OCI-LY1 (cell line): ENCODE measurements at regions not wholly inside any gene's neighbourhood (a gene's known extent, or its start where the extent isn't known, plus 50 kb on each side); places are given as distances from the start of the nearest gene placed in this dataset.

ENCODE experiments used
- H2AFZ ChIP-seq: fragments of 200-600 bp; sonication (generic), shearing (Covaris generic); 2 replicates; pipeline ENCODE4 v1.6.0; 2014; ENCODE audit warnings: antibody characterized with exemption, mild to moderate bottlenecking, low read length
- H3F3A ChIP-seq: fragments of 200-600 bp; sonication (generic), shearing (Covaris generic); 2 replicates; pipeline ENCODE4 v1.6.0; 2014; ENCODE audit warnings: mild to moderate bottlenecking, antibody characterized with exemption, low read length, moderate library complexity; ENCODE audit not compliant: insufficient read depth
- H3K27ac ChIP-seq: fragments of 200-600 bp; sonication (generic); 2 replicates; pipeline ENCODE4 v1.5.1; 2014; ENCODE audit warnings: low read length, mixed run types, mild to moderate bottlenecking, low read depth; ENCODE audit not compliant: poor library complexity, severe bottlenecking
- H3K27me3 ChIP-seq: fragments of 200-600 bp; sonication (generic); 2 replicates; pipeline ENCODE4 v1.6.0; 2014; ENCODE audit warnings: antibody characterized with exemption, mild to moderate bottlenecking, low read length, moderate library complexity; ENCODE audit not compliant: insufficient read depth
- H3K36me3 ChIP-seq: fragments of 200-600 bp; sonication (generic); 2 replicates; pipeline ENCODE4 v1.6.1; 2014; ENCODE audit warnings: mild to moderate bottlenecking, antibody characterized with exemption, low read length, moderate library complexity, mixed read lengths; ENCODE audit not compliant: insufficient read depth
- H3K4me1 ChIP-seq: fragments of 200-600 bp; sonication (generic); 2 replicates; pipeline ENCODE4 v1.5.1; 2014; ENCODE audit warnings: mild to moderate bottlenecking, low read length, moderate library complexity; ENCODE audit not compliant: insufficient read depth, severe bottlenecking
- H3K4me2 ChIP-seq: fragments of 200-600 bp; sonication (generic), shearing (Covaris generic); 2 replicates; pipeline ENCODE4 v1.6.1; 2014; ENCODE audit warnings: low read length
- H3K4me3 ChIP-seq: fragments of 200-600 bp; sonication (generic); 2 replicates; pipeline ENCODE4 v1.5.1; 2014; ENCODE audit warnings: low read length, low read depth, mild to moderate bottlenecking, mixed read lengths; ENCODE audit not compliant: poor library complexity, severe bottlenecking
- H3K79me2 ChIP-seq: fragments of 200-600 bp; shearing (Covaris generic); 2 replicates; pipeline ENCODE4 v1.6.1; 2016; ENCODE audit warnings: mixed run types, low read length, mixed read lengths; ENCODE audit not compliant: insufficient read depth
- H3K9ac ChIP-seq: fragments of 200-600 bp; sonication (generic), shearing (Covaris generic); 2 replicates; pipeline ENCODE4 v1.6.1; 2014; ENCODE audit warnings: mild to moderate bottlenecking, low read length, mixed read lengths
- H3K9me2 ChIP-seq: fragments of 200-600 bp; sonication (generic), shearing (Covaris generic); 2 replicates; pipeline ENCODE4 v1.6.1; 2014; ENCODE audit warnings: low read depth, mild to moderate bottlenecking, low read length, mixed read lengths
- H3K9me3 ChIP-seq: fragments of 200-600 bp; shearing (Covaris generic); 2 replicates; pipeline ENCODE4 v1.6.1; 2014; ENCODE audit warnings: low read length, mixed read lengths
- H4K20me1 ChIP-seq: fragments of 200-600 bp; sonication (generic), shearing (Covaris generic); 2 replicates; pipeline ENCODE4 v1.6.0; 2016; ENCODE audit warnings: mild to moderate bottlenecking, low read length; ENCODE audit not compliant: insufficient read depth
- EZH2 ChIP-seq: fragments of 200-600 bp; sonication (generic), shearing (Covaris generic); IDR thresholded peaks from 2 replicates; pipeline ENCODE4 v1.8.0; 2017; ENCODE audit warnings: borderline replicate concordance, mixed run types, mild to moderate bottlenecking, antibody characterized with exemption, low read length, moderate library complexity, mixed read lengths
- TF ChIP-seq, protein P1 (sequence below): fragments of 200-600 bp; sonication (generic), shearing (Covaris generic); IDR thresholded peaks from 2 replicates; pipeline ENCODE4 v1.5.1; 2017; ENCODE audit warnings: mild to moderate bottlenecking, antibody characterized with exemption, low read length, moderate library complexity, mixed read lengths

DNA sequence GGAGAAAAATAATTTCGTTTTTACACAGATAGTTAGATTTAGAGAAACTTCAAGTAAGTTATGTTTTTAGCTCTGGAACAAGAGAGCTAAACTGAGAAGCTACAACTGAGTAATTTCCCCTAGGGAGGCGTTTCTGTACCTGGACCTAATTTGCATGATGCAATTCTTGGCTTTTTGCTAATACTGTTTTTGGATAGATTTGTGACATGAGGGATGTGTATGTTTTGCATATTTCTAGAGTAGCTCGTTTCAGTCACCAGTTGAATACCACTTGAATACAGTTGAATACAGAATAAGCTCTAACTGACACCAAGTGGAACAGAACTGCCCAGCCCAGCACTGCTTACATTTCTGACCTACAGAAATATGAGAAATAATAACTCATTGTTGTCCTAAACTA is 1227.9 kb upstream of the SPRY2 start:
- H2AFZ ChIP-seq, result 0 out of 2 replicates have a peak overlapping the region, but pooled peaks have one; percentile 42
- no peak for TF ChIP-seq EZH2

DNA sequence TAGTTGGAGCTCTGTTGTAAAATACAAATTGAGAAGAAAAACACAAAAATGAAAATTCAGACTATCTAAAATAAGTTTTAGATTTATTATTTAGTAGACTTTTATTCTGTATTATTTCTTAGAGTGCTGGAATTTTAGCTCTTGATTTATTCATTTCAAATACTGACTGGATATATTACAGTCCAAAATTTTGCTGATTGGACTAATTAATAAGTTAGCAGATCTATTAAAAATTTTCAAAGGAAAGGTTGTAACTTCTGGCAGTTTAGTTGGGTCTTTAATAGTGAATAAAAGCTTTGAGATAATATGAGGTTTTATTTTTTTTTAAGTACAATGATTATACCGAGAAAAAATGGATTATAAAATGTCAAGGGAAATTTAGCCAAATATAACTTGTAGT is 1224.9 kb upstream of the SPRY2 start:
- Histone ChIP-seq H3K4me3 (no peak overlapping the region), H3K4me1 (no peaks in the 10 kb centered on the region), H3F3A (no peaks in the 10 kb centered on the region), H3K36me3 (no peaks in the 10 kb centered on the region), H3K9me2 (peaks cover 4% of the 10 kb centered on the region; the same call in 1 of the 2 replicates), H2AFZ (no peak overlapping the region), H3K9me3 (no peaks in the 10 kb centered on the region), H3K27me3 (no peaks in the 10 kb centered on the region), H3K4me2 (no peak overlapping the region), H4K20me1 (no peaks in the 10 kb centered on the region), H3K79me2 (no peaks in the 10 kb centered on the region), H3K27ac (no peak overlapping the region), H3K9ac (no peak overlapping the region)
- TF ChIP-seq, protein P1, sequence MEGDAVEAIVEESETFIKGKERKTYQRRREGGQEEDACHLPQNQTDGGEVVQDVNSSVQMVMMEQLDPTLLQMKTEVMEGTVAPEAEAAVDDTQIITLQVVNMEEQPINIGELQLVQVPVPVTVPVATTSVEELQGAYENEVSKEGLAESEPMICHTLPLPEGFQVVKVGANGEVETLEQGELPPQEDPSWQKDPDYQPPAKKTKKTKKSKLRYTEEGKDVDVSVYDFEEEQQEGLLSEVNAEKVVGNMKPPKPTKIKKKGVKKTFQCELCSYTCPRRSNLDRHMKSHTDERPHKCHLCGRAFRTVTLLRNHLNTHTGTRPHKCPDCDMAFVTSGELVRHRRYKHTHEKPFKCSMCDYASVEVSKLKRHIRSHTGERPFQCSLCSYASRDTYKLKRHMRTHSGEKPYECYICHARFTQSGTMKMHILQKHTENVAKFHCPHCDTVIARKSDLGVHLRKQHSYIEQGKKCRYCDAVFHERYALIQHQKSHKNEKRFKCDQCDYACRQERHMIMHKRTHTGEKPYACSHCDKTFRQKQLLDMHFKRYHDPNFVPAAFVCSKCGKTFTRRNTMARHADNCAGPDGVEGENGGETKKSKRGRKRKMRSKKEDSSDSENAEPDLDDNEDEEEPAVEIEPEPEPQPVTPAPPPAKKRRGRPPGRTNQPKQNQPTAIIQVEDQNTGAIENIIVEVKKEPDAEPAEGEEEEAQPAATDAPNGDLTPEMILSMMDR, result no peak
- no peak for TF ChIP-seq EZH2

More for the DNA sequence above, 1227.9 kb upstream of the SPRY2 start:
- no peaks in the 10 kb centered on the region for H3K79me2 ChIP-seq
- H3K36me3 ChIP-seq, result no peaks in the 10 kb centered on the region
- no peaks in the 10 kb centered on the region for H3K4me1 ChIP-seq
- no peaks in the 10 kb centered on the region; the same call in 1 of the 2 replicates for H3F3A ChIP-seq
- H3K9me3 ChIP-seq, result no peaks in the 10 kb centered on the region
- H3K27ac ChIP-seq, result no peak overlapping the region
- peaks cover 4% of the 10 kb centered on the region; the same call in 1 of the 2 replicates for H3K9me2 ChIP-seq
- H3K4me2 ChIP-seq, result no peak overlapping the region
- H4K20me1 ChIP-seq, result no peaks in the 10 kb centered on the region
- H3K4me3 ChIP-seq, result no peak overlapping the region
- no peaks in the 10 kb centered on the region for H3K27me3 ChIP-seq
- no peak overlapping the region for H3K9ac ChIP-seq

DNA sequence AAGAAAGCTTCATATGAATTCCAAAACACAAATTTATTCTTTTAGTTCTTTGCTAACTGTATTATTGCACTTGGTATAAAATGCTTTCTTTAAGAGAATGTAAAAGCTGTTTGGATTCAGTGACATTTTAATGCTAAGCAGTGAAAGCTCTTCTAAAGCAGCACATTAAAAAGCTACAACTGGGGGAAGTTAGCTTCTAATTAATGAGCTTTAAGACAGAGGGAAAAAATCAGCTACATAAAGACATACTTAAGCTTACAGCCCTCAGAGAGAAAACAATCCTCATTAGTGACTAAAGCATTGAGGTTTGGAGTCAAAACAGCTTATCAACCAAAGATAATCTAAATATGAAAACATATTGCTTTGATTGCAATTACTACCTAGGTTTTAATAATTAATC is 1222.2 kb upstream of the SPRY2 start:
- TF ChIP-seq EZH2, result no peak
- TF ChIP-seq, protein P1, result no peak
- H3K9me3 ChIP-seq, result no peaks in the 10 kb centered on the region

DNA sequence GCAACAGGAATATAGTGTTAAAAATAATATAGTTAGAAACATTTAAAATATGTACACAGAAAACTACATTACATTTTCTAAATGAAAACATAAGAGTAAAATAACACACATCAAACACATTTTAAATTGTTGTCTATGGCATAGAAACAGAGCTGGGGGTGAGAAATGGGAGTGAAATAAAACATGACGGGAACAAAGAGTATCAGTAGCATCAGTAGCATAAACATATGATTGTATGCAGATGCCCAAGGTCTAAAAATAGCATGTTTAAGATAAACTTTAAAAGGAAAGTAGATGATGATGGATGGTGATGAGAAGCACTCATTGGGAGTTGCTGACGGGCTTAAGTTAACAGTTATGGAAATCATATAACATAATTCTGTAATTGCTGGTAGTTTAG is 1221.7 kb upstream of the SPRY2 start:
- Histone ChIP-seq H3F3A (no peaks in the 10 kb centered on the region), H3K4me3 (no peak overlapping the region), H3K27me3 (no peaks in the 10 kb centered on the region), H3K27ac (no peak overlapping the region), H3K4me1 (no peaks in the 10 kb centered on the region), H3K79me2 (no peaks in the 10 kb centered on the region), H2AFZ (no peak overlapping the region), H3K9ac (no peak overlapping the region), H3K4me2 (no peak overlapping the region), H3K36me3 (no peaks in the 10 kb centered on the region), H3K9me2 (peaks cover 2% of the 10 kb centered on the region; the same call in 1 of the 2 replicates), H4K20me1 (no peaks in the 10 kb centered on the region), H3K9me3 (no peaks in the 10 kb centered on the region)
- TF ChIP-seq, protein P1, result no peak
- TF ChIP-seq EZH2, result no peak

More for the DNA sequence above, 1222.2 kb upstream of the SPRY2 start:
- Histone ChIP-seq H3K9ac (no peak overlapping the region), H2AFZ (no peak overlapping the region), H3K9me2 (peaks cover 4% of the 10 kb centered on the region; the same call in 1 of the 2 replicates), H3K4me3 (no peak overlapping the region), H3K36me3 (no peaks in the 10 kb centered on the region), H3K27ac (no peak overlapping the region), H3K27me3 (no peaks in the 10 kb centered on the region), H3K4me2 (no peak overlapping the region), H3F3A (no peaks in the 10 kb centered on the region), H3K4me1 (no peaks in the 10 kb centered on the region), H3K79me2 (no peaks in the 10 kb centered on the region), H4K20me1 (no peaks in the 10 kb centered on the region)
